ENCODE measurements at regions not wholly inside any gene's neighbourhood (a gene's known extent, or its start where the extent isn't known, plus 50 kb on each side); places are given as distances from the start of the nearest gene placed in this dataset.

DNA sequence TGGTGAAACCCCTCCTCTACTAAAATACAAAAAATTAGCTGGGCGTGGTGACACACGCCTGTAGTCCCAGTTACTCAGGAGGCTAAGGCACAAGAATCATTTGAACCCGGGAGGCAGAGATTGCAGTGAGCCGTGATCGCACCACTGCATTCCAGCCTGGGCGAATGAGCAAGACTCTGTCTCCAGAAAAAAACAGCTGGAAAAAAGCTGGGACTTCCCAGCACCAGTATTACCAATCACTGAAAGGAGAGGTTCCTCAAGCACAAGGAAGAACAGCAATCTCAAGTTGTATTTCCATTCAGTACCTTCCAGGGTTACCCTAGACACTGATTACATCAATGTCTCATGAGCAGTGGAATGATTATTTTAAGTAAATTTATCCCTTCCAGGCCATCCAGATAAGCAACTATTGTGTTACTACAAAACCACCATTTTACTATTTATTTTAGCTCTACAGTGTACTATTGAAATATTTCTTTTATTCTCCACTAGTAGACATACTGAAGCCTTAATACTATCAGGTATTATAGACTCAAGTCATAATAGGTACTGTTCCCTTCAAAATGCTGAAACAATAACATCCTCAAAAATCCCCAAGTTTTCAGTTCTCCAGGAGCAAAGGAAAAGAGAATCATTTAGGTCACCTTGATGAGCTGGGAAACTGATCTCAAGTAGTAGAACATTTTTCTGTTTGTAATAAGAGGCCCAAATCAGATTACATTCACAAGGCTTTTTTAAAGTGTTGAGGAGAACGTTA lies 54.8 kb upstream of the VGLL4 start (continued):
- TF ChIP-seq CTCF (IDR thresholded peaks at IDR 0.05; ENCODE audit: control extremely low read depth in 1 of 3, insufficient read depth in 1 of 3, low read depth in 1 of 3, low read length in 3 of 3) (no peak), CHD1 (IDR thresholded peaks at IDR 0.05; ENCODE audit: low read depth, low read length) (no peak)
